ENCODE measurements at regions not wholly inside any gene's neighbourhood (a gene's known extent, or its start where the extent isn't known, plus 50 kb on each side); places are given as distances from the start of the nearest gene placed in this dataset.
"Not testable (repeated sequence)": the region's sequence is repeated elsewhere in the genome, so short reads cannot be mapped to it uniquely, and the experiment has no call there.

DNA sequence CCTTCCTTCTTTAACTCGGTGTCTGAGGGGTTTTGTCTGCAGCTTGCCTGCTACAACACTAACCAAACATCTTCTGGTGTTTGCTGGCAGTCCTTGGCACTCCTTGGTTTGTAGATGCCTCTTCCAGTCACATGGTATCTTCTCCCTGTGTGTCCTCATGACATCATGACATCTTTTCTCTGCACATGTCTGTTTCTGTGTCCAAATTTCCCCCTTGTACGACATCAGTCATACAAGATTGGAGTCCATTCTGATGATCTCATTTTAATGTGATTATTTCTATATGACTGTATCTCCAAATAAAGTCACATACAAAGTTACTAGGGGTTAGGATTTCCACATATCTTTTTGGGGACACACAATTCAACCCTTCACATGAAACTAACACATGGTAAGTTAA lies 152.3 kb upstream of the LRRN1 start:
- H3K36me3 Mint-ChIP-seq (ENCODE audit: low read depth): no peaks in the 10 kb centered on the region
- peaks cover 2% of the 10 kb centered on the region for H3K27me3 Mint-ChIP-seq (ENCODE audit: insufficient read depth)
- no peak overlapping the region for H3K4me3 ChIP-seq (ENCODE audit: low read length)
- H3K4me1 Mint-ChIP-seq: peaks cover 8% of the 10 kb centered on the region
- H3K9me3 ChIP-seq (ENCODE audit: control insufficient read depth, low read length): no peaks in the 10 kb centered on the region
- no peak overlapping the region for H3K27ac Mint-ChIP-seq
- no peak overlapping the region for H3K9ac ChIP-seq (ENCODE audit: extremely low read depth, low read length, poor library complexity, severe bottlenecking)
- no peak for TF ChIP-seq CTCF (conservative IDR thresholded peaks at IDR 0.05)
- no peaks in the 10 kb centered on the region for H3K9me3 Mint-ChIP-seq
- no peaks in the 10 kb centered on the region for H3K36me3 ChIP-seq (ENCODE audit: control insufficient read depth, insufficient read depth, low read length)
- no peaks in the 10 kb centered on the region for H3K27me3 ChIP-seq (ENCODE audit: control insufficient read depth, insufficient read depth, low read length, poor library complexity, severe bottlenecking)
- H3K27ac ChIP-seq (ENCODE audit: low read depth, low read length): no peak overlapping the region
- WGBS, 2 experiments (ENCODE audit: insufficient coverage in 1 of 2, insufficient read length in 1 of 2): 85 to 92% methylated on average over 1 to 2 of the region's 2 CpGs
- H3K4me1 ChIP-seq (ENCODE audit: control insufficient read depth, insufficient read depth, low read length): no peaks in the 10 kb centered on the region
- H3K4me3 Mint-ChIP-seq: no peak overlapping the region
- DNase-seq: no peak

- not testable (repeated sequence) for H3K27ac Mint-ChIP-seq; H3K9me3 Mint-ChIP-seq; H3K27me3 ChIP-seq (ENCODE audit: control insufficient read depth, insufficient read depth, low read length, poor library complexity, severe bottlenecking); H3K36me3 ChIP-seq (ENCODE audit: control insufficient read depth, insufficient read depth, low read length); H3K4me3 ChIP-seq (ENCODE audit: low read length); H3K4me1 ChIP-seq (ENCODE audit: control insufficient read depth, insufficient read depth, low read length); H3K27me3 Mint-ChIP-seq (ENCODE audit: insufficient read depth); H3K4me3 Mint-ChIP-seq; H3K9ac ChIP-seq (ENCODE audit: extremely low read depth, low read length, poor library complexity, severe bottlenecking); DNase-seq; H3K9me3 ChIP-seq (ENCODE audit: control insufficient read depth, low read length); H3K27ac ChIP-seq (ENCODE audit: low read depth, low read length); H3K4me1 Mint-ChIP-seq; H3K36me3 Mint-ChIP-seq (ENCODE audit: low read depth)
- 91 to 94% methylated on average over 8 to 13 of the region's 13 CpGs for WGBS, 2 experiments (ENCODE audit: insufficient coverage in 1 of 2, insufficient read length in 1 of 2)
These were observed 153.0 kb upstream of the LRRN1 start for GRCh38 chr3:3646103-3646844.

- H3K27ac ChIP-seq (ENCODE audit: low read depth, low read length): no peak overlapping the region
- H3K9ac ChIP-seq (ENCODE audit: extremely low read depth, low read length, poor library complexity, severe bottlenecking): no peak overlapping the region
- no peak overlapping the region for H3K27ac Mint-ChIP-seq
- H3K27me3 Mint-ChIP-seq (ENCODE audit: insufficient read depth): no peaks in the 10 kb centered on the region
- no peaks in the 10 kb centered on the region for H3K36me3 Mint-ChIP-seq (ENCODE audit: low read depth)
- DNase-seq: no peak
- H3K27me3 ChIP-seq (ENCODE audit: control insufficient read depth, insufficient read depth, low read length, poor library complexity, severe bottlenecking): no peaks in the 10 kb centered on the region
- H3K4me1 ChIP-seq (ENCODE audit: control insufficient read depth, insufficient read depth, low read length): no peaks in the 10 kb centered on the region
- peaks cover 8% of the 10 kb centered on the region for H3K4me1 Mint-ChIP-seq
- no peak for TF ChIP-seq CTCF (conservative IDR thresholded peaks at IDR 0.05)
- no peaks in the 10 kb centered on the region for H3K9me3 Mint-ChIP-seq
- no peak overlapping the region for H3K4me3 ChIP-seq (ENCODE audit: low read length)
- WGBS, 2 experiments (ENCODE audit: insufficient coverage in 1 of 2, insufficient read length in 1 of 2): 85 to 88% methylated on average over 4 of the region's 5 CpGs
- no peak overlapping the region for H3K4me3 Mint-ChIP-seq
- no peaks in the 10 kb centered on the region for H3K36me3 ChIP-seq (ENCODE audit: control insufficient read depth, insufficient read depth, low read length)
- H3K9me3 ChIP-seq (ENCODE audit: control insufficient read depth, low read length): no peaks in the 10 kb centered on the region
These were observed 157.3 kb upstream of the LRRN1 start for GRCh38 chr3:3641877-3642455.
